ENCODE measurements at regions not wholly inside any gene's neighbourhood (a gene's known extent, or its start where the extent isn't known, plus 50 kb on each side); places are given as distances from the start of the nearest gene placed in this dataset.
A peak's percentile ranks its signal among the peaks of the same experiment; 100 is the strongest.
"Not testable (repeated sequence)": the region's sequence is repeated elsewhere in the genome, so short reads cannot be mapped to it uniquely, and the experiment has no call there.

- no peak for DNase-seq
These were observed 261.8 kb upstream of the FANCL start for GRCh38 chr2:58502931-58503330.

- DNase-seq, result no peak
These were observed 260.4 kb upstream of the FANCL start for GRCh38 chr2:58501371-58502160.

GRCh38 chr2:58497168-58497567 lies 256.0 kb upstream of the FANCL start:
- no peak for DNase-seq

- no peak for DNase-seq
These were observed 254.7 kb upstream of the FANCL start for GRCh38 chr2:58495806-58496205.

- no peak for DNase-seq
These were observed 253.0 kb upstream of the FANCL start for GRCh38 chr2:58494071-58494501.

GRCh38 chr2:58484629-58485028 lies 243.5 kb upstream of the FANCL start:
- no peak for DNase-seq

GRCh38 chr2:58484221-58484620 lies 243.1 kb upstream of the FANCL start:
- DNase-seq, result no peak

GRCh38 chr2:58483307-58483706 lies 242.2 kb upstream of the FANCL start:
- no peak for DNase-seq

GRCh38 chr2:58481670-58482069 lies 240.5 kb upstream of the FANCL start:
- no peak for DNase-seq

- DNase-seq, result no peak
These were observed 239.0 kb upstream of the FANCL start for GRCh38 chr2:58480141-58480540.

- DNase-seq, result no peak
These were observed 238.5 kb upstream of the FANCL start for GRCh38 chr2:58479535-58480140.

- no peak for DNase-seq
These were observed 235.4 kb upstream of the FANCL start for GRCh38 chr2:58476556-58476955.

- DNase-seq, result no peak
These were observed 234.6 kb upstream of the FANCL start for GRCh38 chr2:58475756-58476155.

GRCh38 chr2:58473165-58473564 lies 232.0 kb upstream of the FANCL start:
- DNase-seq, result no peak

- DNase-seq, result no peak
These were observed 225.7 kb upstream of the FANCL start for GRCh38 chr2:58466804-58467203.

- not testable (repeated sequence) for DNase-seq
These were observed 224.9 kb upstream of the FANCL start for GRCh38 chr2:58466021-58466420.

- DNase-seq, result no peak
These were observed 219.5 kb upstream of the FANCL start for GRCh38 chr2:58460670-58461069.

GRCh38 chr2:58449286-58450010 lies 208.3 kb upstream of the FANCL start:
- DNase-seq, result no peak

GRCh38 chr2:58448845-58449244 lies 207.7 kb upstream of the FANCL start:
- DNase-seq, result no peak

- peak; percentile 96 for DNase-seq
These were observed 207.0 kb upstream of the FANCL start for GRCh38 chr2:58448065-58448507.

- DNase-seq, result no peak
These were observed 206.5 kb upstream of the FANCL start for GRCh38 chr2:58447586-58447985.

- no peak for DNase-seq
These were observed 200.5 kb upstream of the FANCL start for GRCh38 chr2:58441643-58442042.

GRCh38 chr2:58436872-58437271 lies 195.7 kb upstream of the FANCL start:
- no peak for DNase-seq

- DNase-seq, result no peak
These were observed 194.1 kb upstream of the FANCL start for GRCh38 chr2:58435246-58435645.
